SK-N-SH treated with all-trans-retinoic acid at 6 μM for 48 hours (cell line): ENCODE measurements at regions not wholly inside any gene's neighbourhood (a gene's known extent, or its start where the extent isn't known, plus 50 kb on each side); places are given as distances from the start of the nearest gene placed in this dataset.

Source experiments
- ARNTL ChIP-seq: fragments of 450-650 bp; formaldehyde crosslinking; IDR thresholded peaks from 2 replicates; pipeline ENCODE4 v1.5.0; 2020; ENCODE audit warnings: low read depth, mild to moderate bottlenecking, moderate library complexity, borderline replicate concordance
- ESRRG ChIP-seq: fragments of 250-450 bp; sonication (Bioruptor Pico); IDR thresholded peaks from 2 replicates; pipeline ENCODE4 v1.6.1; 2021; ENCODE audit warnings: mild to moderate bottlenecking
- OSR1 ChIP-seq: fragments of 250-450 bp; sonication (Bioruptor Pico); IDR thresholded peaks from 2 replicates; pipeline ENCODE4 v1.8.0; 2022; ENCODE audit warnings: moderate library complexity, mild to moderate bottlenecking, inconsistent platforms
- PPARA ChIP-seq: fragments of 250-450 bp; sonication (Bioruptor Pico); IDR thresholded peaks from 2 replicates; pipeline ENCODE4 v1.5.0; 2020; ENCODE audit warnings: mild to moderate bottlenecking, borderline replicate concordance
- RARB ChIP-seq: fragments of 250-450 bp; sonication (Bioruptor Pico); IDR thresholded peaks from 2 replicates; pipeline ENCODE4 v1.8.0; 2021; ENCODE audit warnings: mild to moderate bottlenecking, moderate library complexity
- SNAI2 ChIP-seq: fragments of 250-450 bp; sonication (Bioruptor Pico); IDR thresholded peaks from 2 replicates; pipeline ENCODE4 v1.5.0; 2020; ENCODE audit warnings: mild to moderate bottlenecking, moderate library complexity
- ZFP3 ChIP-seq: fragments of 250-450 bp; sonication (Bioruptor Pico); IDR thresholded peaks from 2 replicates; pipeline ENCODE4 v1.5.0; 2020; ENCODE audit warnings: mild to moderate bottlenecking, moderate library complexity
- ZNF70 ChIP-seq: fragments of 450-650 bp; formaldehyde crosslinking; IDR thresholded peaks from 2 replicates; pipeline ENCODE4 v1.5.0; 2020; ENCODE audit warnings: mild to moderate bottlenecking, moderate library complexity
- ZNF8 ChIP-seq: fragments of 450-650 bp; formaldehyde crosslinking; IDR thresholded peaks from 2 replicates; pipeline ENCODE4 v1.5.0; 2020; ENCODE audit warnings: mild to moderate bottlenecking, moderate library complexity
- TF ChIP-seq, protein P1 (sequence below): fragments of 250-450 bp; sonication (Bioruptor Pico); IDR thresholded peaks from 2 replicates; pipeline ENCODE4 v1.8.0; 2020; ENCODE audit warnings: mild to moderate bottlenecking, moderate library complexity, borderline replicate concordance
- TF ChIP-seq, protein P2 (sequence below): fragments of 250-450 bp; sonication (Bioruptor Pico); IDR thresholded peaks from 2 replicates; pipeline ENCODE4 v1.8.0; 2021; ENCODE audit warnings: low read depth, mild to moderate bottlenecking, moderate library complexity, borderline replicate concordance

DNA sequence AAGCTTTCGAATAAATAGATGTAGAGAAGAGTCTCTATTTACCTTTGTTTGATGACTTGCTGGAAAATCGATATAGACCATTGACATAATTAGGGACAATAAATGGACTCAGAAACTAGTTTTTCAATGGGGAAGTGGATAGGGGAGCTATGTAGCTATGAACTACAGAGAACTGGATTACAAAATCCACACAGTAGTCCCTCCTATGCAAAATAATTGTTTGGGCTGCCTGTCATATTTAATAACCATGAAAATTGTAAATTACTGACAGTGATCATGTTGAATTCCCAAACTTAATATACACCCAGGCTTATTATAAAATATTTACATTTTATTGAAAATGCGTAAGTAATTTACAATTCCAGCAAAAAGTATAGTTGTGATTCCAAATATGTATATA lies 333.1 kb upstream of the FAM241A start:
- TF ChIP-seq SNAI2 (CRISPR knock-in tag) (no peak), RARB (no peak), ARNTL (CRISPR knock-in tag) (no peak), OSR1 (no peak), ESRRG (CRISPR knock-in tag) (no peak), ZNF8 (CRISPR knock-in tag) (no peak), ZNF70 (no peak), PPARA (no peak), ZFP3 (CRISPR knock-in tag) (no peak)
- TF ChIP-seq, protein P1, sequence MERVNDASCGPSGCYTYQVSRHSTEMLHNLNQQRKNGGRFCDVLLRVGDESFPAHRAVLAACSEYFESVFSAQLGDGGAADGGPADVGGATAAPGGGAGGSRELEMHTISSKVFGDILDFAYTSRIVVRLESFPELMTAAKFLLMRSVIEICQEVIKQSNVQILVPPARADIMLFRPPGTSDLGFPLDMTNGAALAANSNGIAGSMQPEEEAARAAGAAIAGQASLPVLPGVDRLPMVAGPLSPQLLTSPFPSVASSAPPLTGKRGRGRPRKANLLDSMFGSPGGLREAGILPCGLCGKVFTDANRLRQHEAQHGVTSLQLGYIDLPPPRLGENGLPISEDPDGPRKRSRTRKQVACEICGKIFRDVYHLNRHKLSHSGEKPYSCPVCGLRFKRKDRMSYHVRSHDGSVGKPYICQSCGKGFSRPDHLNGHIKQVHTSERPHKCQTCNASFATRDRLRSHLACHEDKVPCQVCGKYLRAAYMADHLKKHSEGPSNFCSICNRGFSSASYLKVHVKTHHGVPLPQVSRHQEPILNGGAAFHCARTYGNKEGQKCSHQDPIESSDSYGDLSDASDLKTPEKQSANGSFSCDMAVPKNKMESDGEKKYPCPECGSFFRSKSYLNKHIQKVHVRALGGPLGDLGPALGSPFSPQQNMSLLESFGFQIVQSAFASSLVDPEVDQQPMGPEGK (CRISPR knock-in tag): no peak
- TF ChIP-seq, protein P2, sequence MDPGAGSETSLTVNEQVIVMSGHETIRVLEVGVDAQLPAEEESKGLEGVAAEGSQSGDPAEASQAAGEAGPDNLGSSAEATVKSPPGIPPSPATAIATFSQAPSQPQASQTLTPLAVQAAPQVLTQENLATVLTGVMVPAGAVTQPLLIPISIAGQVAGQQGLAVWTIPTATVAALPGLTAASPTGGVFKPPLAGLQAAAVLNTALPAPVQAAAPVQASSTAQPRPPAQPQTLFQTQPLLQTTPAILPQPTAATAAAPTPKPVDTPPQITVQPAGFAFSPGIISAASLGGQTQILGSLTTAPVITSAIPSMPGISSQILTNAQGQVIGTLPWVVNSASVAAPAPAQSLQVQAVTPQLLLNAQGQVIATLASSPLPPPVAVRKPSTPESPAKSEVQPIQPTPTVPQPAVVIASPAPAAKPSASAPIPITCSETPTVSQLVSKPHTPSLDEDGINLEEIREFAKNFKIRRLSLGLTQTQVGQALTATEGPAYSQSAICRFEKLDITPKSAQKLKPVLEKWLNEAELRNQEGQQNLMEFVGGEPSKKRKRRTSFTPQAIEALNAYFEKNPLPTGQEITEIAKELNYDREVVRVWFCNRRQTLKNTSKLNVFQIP (CRISPR knock-in tag): no peak
